Embryonic facial prominence (tissue), 1 donor: ENCODE measurements at regions not wholly inside any gene's neighbourhood (a gene's known extent, or its start where the extent isn't known, plus 50 kb on each side); places are given as distances from the start of the nearest gene placed in this dataset.

Source experiments
- DNase-seq: peaks from one replicate; pipeline ENCODE4 v3.0.0-alpha.2; 2016; ENCODE audit errors: extremely low spot score

DNA sequence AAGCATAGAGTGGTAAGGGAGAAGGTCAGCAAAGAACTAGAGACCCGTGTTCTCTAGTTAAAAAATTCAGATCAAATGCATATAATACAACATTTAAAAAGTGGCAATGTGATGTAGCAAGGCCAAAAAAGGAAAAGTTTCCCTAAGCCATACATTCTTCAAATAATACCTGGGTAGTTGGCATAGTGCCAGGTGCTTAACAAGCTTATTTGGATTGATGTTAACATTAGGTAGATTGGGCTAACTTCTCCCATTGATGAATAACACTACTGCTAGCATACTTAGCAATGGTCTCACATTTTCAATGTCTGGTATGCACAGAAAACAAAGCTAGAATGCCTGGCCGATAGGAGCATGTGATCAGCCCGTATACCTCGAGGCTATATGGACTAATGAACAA, 283.6 kb upstream of the RARB start:
- no peak for DNase-seq

DNA sequence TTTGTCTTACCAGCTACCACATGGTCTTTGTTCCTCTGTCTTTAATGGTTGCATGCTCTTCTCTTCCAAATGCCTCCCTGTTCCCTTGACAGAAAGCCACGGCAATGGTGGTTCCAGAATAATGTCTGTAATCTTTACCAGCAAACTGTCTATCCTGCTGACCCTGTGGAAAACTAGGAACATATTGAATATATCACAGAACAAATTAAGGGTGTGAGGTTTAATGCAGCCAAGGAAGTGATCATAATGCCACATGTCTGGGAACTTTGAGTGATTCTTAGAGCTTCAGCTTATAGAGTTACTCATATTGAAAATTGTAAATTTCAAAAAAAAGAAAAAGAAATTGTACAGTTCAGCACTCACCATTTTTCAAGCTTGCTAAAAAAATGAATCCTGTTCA, 282.9 kb upstream of the RARB start:
- no peak for DNase-seq

DNA sequence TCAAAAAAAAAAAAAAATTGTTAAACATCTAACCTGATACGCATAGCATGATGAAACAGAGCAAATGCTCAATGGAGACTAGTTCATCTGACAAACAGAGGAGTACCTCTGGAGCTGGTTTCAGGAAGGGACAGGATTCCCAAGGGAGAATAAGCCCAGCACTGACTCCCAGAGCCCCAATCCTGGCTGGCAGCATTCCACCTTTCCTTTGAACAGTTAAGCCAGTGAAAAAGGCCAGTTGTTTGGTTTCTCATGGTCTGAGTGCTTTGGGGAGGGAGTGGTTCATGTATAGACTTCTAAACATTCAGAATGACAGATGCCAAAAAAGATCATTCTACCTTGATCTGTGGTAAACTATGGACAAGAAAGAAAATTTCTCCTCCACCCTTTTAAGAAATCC, 277.9 kb upstream of the RARB start:
- DNase-seq = no peak

DNA sequence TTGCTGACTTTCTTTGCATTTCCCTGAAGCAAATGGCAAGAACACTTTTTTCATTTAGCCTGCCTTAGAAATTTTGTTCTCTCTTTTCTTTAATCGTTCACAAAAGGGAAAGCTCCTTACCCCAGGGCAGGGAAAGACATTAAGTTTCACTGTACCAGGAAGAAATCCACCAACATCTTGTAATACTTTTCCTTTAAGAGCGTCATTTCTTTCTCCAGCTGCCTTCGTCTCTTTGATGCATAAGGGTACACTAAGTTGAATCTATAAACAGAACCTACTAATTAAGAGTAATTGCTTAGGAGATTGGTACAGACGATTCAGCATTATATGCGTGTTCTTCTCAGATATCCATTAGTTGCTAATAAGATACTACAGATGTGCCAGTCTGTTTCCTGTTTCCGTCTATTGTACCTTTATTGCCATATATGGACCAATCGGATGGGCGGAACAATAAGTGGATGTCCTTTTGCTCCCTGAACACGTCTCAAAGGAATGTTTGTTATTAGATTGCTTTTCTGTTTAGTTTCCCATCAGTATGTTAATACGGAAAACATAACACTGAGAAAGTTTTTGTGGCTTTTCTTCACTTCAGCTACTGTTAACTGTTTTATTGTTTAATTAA, 276.7 kb upstream of the RARB start:
- DNase-seq = no peak

DNA sequence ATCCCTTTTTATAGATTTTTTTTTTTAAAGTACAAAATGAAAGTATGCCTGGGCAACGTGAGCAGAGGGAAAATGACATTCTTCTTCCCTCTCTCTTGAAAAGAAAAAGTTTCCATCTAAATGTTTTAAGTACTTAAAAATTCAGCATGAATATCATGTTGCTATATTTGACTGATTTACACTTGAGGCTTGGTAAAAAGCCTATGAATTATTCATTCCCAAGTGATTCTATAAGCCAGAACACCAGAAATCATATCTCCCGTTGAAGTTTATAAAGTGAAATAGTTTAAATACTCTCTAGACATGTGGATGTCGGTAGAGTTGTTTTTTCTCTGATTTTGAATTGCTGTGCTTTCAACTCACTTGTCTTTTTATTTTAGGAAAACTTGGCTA, 276.2 kb upstream of the RARB start:
- no peak for DNase-seq

DNA sequence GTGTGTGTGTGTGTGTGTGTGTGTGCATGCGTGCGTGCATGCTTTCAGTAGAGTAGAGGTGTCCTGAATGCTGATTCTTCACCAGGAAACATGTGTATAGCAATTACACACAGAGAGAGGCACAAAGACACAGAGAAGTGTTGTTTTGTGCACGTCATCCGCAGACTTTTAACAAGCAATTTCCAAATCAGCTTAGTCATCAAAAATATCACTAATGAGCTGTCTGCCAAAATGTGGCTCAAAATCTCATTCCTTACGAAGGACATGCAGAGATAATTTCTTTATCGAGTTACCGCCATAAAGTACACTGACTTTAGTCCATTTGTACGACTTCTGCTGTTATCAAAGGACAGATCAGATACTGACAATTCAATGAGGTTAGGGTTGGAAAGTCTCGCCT, 274.9 kb upstream of the RARB start:
- no peak for DNase-seq

DNA sequence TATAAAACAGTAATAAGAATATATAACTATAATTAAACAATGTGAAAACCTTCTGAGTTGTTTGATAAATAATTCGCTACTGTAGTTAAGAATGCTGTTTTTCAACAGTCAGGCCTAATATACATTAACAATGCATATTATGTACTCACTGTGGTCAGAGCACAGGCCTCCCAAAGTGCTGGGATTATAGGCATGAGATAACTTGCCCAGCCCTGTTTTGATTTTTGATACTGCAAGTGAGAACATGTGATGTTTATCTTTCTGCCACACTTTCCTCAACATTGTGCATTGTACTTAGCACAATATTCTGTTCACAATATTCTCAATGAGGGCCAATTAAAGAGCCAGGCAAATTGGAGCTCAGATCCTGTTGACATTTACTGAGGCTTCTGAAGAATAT, 274.5 kb upstream of the RARB start:
- DNase-seq = no peak

DNA sequence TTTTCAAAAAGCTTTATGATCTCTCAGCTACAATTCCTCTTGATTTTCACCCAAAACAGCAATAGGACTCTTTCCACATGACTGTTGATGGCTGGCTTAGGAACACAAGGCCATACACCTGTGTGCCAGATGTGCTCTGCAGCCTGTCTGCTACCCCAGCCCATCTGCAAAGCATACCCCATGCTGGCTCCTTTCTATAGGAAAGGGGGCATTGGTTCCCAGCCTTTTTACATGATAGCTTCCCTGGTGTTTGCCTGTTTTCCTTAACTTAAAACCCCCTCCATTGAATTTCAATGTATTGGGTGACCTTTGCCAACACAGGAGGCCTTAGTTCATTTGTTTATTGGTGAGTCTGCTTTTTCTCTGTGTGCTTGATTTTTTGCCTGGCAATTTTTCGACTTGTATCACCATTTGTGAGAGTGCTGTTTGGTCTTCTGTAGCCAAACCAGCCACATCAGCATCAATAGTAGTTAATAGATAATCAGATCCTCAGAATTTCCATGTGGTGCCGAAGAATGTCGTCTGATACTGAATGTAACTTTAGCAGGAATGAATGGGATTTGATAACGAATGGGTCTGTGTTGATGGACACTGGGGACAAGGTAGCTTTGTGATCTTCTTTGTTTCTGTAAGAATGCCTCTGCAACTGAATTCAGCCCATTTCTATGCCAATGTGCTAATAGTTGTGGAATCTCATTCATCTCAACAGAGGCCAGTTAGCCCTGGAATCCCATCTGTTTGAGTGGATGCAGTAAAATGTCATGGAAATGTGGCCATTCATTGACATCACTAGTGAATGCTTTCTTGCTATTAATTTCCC, 272.2 kb upstream of the RARB start:
- DNase-seq = no peak

DNA sequence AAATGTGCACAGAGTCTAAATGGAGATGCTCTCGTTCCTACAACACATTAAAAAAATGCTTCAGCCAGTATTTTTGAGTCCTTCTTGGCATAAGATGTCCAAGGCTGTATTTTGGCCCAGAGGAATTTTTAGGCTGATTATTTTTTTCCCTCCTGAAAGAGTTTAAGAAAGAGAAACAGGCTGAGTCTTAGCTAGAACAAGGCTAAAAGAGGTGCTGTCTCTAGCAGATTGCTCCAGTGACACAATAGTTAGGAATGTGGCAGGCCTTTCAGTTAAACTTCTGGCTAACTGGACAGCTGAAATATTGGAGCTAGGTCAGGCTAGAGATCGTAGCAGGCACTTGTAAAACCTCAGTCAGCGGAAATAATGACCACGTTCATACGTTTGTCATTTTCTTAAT, 271.4 kb upstream of the RARB start:
- no peak for DNase-seq

DNA sequence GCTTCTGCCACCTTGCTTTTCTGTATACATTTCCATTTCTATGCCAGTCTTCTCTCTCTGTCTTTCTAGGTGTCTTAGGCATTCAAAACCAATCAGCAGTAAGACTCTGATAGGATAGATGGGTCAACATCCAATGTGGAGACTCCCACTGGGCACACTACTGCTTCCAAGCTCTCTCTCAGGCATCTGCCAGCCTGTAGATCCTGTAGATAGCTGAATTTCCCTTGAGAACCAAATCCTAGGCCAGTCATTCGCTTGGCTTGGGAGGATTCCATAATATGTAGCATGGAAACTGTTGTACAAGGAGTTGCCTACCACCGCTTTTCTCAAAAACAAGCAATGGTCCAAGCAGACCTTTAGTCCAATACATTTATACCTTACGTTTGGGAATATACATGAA, 262.8 kb upstream of the RARB start:
- DNase-seq = no peak

DNA sequence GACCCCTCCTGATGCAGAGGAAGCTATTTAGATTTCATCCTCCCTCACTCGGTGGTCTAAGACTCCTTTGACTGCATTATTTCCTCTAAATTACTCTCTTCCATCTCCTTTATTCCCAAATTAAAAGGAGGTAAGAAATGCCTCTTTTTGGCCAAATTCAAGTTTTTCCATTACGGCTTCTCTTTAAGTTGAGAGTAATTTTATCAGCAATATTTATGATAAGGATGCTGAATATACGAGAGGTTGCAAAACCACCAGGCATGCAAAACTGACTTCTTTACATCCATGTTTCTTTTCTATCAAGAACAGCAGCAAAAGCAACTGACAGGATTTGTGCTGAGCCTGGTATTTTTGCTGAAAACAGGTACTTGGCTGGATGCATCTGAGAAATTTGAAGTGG, 262.0 kb upstream of the RARB start:
- no peak for DNase-seq

DNA sequence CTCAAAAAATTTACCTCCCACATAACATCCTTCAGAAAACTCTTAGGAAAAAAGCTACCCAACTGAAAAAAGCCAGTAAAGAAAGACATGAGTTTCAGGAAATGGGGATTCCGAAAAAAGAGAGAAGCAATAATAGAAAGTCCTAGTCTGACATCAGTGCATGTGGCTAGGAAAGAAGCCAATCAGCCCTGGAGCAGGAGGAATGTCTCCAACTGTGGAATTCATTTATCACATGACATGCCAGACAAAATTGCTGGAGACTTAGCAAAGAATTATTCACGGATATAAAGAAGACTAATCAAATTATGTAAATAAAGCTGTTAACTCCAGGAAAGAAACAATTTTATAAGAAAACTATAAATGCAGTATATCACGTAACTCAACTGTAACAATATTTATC, 258.9 kb upstream of the RARB start:
- no peak for DNase-seq

DNA sequence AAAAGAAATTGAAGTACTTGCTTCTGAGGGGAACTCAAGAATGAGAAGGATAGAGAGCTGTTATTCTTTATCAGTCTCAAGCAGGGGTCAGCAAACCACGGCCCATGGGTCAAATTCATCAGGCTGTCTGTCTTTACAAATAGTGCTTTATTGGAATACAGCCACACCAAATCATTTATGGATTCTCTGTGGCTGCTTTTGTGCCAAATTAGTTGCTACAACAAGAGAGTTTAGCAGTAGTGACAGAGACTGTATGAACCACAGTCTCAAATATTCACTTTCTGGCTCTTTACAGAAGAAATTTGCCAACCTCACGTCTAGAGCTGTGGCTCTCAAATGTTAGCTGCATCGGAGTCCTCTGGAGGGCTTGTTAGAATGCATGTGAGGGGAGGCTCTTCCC, 258.0 kb upstream of the RARB start:
- DNase-seq = no peak

DNA sequence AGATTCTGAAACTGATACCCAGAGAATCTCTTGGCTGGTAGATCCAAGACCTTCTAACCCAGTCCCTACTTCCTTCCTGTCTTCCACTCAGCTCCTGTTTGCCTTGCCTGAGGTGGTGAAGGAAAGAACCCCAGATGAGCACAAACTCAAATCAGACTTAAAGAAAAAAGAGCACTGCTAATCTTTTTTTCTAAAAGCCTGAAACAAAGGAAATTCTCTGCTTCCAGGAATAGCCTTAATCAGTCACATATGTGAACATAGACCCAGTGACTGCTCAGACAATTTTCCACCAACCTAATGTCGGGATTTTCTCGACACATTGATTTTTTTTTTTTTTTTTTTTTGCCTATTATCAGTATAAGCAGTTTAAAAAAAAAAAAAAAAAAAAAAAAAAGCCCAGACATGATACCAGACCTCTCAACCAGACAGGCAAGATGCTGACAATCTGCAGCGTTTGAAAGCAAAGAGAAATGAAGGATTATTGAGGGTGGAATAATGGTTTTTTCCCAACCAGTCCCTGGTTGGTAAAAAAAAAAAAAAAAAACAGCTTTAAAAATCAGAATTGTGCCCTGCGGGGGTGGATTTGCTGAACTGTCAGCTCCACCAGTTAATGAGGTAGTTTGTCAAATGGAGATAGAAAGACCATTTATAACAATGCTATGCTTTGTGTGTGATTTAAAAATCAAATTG, 256.8 kb upstream of the RARB start:
- no peak for DNase-seq

DNA sequence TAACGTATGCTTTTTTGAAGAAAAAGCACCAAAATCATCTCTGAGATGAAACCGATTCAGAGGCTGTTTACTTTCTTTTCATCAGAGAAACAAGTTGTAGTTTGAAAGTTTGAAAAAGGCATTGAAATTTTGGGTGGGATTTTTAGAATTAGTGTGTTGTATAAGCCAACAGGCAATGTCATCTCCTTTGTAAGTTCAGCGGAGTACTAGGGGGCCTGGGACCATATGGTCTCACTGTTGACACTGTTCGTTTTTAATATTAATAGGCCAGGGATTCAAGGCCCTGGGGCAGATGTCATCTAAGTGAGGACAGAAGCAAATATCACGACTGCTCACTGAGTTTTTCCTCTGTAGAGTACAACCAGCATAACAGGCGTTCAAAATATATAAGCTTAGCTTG, 256.2 kb upstream of the RARB start:
- no peak for DNase-seq

DNA sequence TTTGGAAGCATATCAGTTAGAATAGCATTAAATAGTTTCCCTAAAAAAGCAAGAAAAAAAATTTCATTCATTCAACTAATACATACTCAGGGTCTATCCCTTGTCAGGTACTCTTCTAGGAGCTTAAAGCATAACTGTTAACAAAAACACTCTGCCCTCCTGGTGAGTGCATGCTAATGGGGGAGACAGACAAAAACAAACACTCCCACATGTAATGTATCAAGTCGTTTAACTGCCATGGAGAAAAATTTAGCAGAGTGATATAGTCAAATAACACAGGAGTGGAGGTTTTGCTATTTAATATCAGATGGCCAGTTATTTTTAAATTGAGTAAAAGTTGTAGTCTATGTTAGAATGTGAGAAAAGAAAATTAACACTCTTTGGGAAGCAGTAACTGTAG, 254.5 kb upstream of the RARB start:
- DNase-seq = no peak

DNA sequence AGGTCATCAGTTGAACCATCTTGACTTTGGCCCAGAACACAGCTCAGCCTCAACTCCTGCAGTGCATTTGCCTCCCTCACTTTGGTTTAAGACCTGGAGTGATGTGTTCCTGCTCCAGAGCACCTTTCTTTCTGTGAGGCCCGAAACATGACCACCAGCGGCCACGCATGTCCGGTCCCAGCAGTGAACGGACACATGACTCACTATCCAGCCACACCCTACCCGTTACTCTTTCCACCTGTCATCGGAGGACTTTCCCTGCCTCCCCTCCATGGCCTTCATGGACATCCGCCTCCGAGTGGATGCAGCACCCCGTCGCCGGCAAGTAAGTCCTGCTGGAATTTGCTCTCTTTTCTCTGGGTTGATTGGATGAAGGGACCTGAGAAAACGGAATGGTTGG, 253.8 kb upstream of the RARB start:
- DNase-seq = no peak

DNA sequence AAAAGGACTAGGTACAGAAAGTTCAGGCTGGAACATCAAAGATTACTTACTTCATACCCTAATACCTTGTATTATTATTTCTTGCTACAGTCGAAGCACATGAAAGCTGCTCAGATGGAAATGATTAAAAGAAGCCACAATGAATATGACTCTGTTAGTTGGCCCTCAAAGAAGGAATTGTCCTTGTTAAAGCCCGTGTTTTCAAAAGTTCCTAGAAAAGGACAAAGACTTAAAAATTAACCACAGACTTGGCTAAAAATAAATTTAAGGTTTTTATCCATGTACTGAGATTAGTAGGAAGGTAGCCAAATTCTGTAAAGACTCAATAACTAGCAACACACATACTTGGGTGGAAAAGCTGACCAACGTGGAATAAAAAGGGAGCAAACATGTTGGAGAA, 251.0 kb upstream of the RARB start:
- DNase-seq = no peak

DNA sequence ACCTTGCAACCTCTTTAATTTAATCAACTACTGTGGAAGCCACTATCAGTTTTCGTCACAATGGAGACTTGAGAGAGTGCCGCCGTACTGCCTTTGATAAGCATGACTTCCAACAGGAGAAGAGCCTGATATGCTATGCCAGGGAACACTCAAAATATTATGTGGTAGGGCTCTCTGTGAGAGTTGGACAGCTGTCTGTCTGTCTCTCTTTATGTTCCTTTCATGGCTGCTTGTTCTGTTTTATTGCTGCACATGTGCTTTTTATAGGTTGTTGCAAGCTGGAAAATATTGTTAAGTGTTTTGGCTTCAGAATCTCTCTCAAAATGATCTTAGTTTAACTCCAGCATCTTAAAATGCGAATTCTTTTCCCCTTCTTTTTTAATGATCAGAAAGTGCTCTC, 249.4 kb upstream of the RARB start:
- DNase-seq = no peak

DNA sequence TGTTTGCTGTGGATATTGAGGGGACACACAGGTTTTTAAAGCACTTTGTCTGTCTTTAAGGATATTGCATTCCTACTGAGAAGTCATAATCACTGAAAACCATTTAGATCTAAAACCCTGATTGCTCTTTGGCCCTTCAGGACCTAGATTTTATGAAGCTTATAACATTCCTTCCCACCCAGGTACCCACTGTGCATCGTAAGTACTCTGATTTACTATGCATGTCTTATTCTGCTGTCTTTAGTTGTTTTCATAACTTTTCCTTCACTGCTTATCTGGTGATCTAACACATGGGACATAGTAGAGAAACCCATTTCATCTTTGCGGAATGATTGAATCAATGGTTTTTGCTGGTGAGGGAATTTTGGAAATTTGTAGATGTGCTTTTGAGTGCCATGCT, 247.0 kb upstream of the RARB start:
- DNase-seq = no peak

DNA sequence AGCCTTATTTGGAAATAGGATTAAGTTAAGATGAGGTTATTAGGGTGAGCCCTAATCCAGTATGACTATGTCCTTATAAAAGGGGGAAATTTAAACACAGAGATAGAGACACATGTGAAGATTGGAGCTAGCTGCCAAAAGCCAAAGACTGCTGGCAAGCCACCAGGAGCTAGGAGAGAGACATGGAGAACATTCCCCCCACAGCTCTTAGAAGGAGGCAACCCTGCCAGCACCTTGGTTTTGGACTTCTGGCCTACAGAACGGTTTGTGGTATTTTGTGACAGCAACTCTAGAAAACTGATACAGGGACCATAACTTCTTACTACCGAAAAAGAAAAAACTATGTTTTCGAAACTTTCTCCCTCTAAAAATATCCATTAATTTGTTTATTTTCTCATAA, 245.3 kb upstream of the RARB start:
- no peak for DNase-seq

DNA sequence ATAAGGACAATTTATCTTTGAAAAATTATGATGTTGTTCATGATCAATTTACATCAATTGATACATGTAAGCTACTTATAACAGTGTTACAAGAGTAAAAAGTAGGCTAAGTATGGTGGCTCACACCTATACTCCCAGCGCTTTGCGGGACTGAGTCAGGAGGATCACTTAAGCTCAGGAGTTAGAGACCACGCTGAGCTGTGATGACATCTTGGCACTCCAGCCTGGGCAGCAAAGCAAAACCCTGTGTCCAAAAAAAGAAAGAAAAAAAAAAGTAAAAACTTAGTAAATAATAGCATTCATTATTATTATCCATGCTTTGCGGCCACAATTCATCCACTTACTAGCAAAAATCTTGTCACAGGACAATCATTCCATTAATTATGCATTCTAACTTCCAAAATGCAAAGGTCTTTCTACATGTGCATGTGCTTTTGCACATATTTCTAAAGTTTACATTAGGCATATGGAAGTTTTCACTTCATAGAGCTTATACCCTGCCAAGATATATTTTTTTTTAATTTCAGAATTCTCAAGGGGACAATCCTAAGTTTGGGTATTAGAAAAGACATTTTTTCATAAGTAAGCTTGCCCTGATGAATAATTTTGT, 243.3 kb upstream of the RARB start:
- DNase-seq = no peak

DNA sequence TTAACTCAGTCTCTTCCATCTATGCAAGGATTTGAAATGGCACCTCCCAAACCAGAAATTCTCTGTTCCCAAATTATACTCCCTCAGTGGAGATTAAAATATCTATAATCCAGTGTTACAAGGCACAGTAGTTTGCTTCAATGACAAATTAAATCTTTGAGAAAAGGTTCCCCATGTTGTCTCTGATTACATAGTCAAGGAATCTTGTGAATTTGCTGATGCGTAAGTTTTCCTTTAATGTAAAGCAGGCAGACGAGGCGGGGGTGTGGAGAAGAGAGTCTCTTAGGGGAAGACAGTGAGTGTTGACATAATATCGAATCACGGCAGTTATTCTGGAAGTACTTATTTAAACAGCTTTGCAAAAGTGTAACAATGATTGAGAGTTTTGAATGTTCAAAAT, 236.4 kb upstream of the RARB start:
- no peak for DNase-seq
